NT2/D1 (cell line): ENCODE measurements at regions not wholly inside any gene's neighbourhood (a gene's known extent, or its start where the extent isn't known, plus 50 kb on each side); places are given as distances from the start of the nearest gene placed in this dataset.

Experiments used
- SUZ12 ChIP-seq: IDR thresholded peaks from 2 replicates; pipeline ENCODE4 v1.6.1; 2011; ENCODE audit not compliant: insufficient read length, insufficient read depth; ENCODE audit errors: extremely low read depth
- ZNF274 ChIP-seq: IDR thresholded peaks from 2 replicates; pipeline ENCODE4 v1.6.1; 2011; ENCODE audit warnings: mild to moderate bottlenecking, low read depth, low read length

- TF ChIP-seq SUZ12 (no peak), ZNF274 (no peak)
Measured at GRCh38 chr6:119511024-119511423, 161.5 kb upstream of the MAN1A1 start.
